ENCODE measurements at regions not wholly inside any gene's neighbourhood (a gene's known extent, or its start where the extent isn't known, plus 50 kb on each side); places are given as distances from the start of the nearest gene placed in this dataset.
"Not testable (repeated sequence)": the region's sequence is repeated elsewhere in the genome, so short reads cannot be mapped to it uniquely, and the experiment has no call there.

GRCh38 chr10:85111271-85111670 lies 782.9 kb downstream of the CCSER2 start:
- DNase-seq, result no peak

GRCh38 chr10:85124603-85125051 lies 796.2 kb downstream of the CCSER2 start:
- DNase-seq, result peak in 47 of 58 donors; percentile 1 to 75 (median 28)

DNA sequence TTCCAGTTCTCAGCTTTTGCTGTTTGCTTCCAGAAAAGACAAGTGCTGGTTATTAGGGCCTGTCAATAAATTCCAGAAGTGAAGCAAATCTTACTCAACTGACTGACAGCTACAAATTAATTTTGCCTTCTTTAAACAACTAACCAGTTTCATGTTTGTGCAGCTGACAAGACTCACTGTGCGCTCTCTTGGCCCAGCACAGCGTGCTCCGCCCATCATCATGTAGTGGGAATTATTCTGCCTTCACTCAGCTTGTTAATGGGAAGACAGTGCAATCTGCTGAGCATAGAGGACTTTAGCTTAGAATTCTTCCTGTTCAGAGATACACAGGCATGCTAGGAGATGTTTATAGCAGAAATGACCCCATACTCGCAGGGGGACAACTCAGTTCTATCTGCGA lies 808.9 kb downstream of the CCSER2 start:
- DNase-seq, result no peak

DNA sequence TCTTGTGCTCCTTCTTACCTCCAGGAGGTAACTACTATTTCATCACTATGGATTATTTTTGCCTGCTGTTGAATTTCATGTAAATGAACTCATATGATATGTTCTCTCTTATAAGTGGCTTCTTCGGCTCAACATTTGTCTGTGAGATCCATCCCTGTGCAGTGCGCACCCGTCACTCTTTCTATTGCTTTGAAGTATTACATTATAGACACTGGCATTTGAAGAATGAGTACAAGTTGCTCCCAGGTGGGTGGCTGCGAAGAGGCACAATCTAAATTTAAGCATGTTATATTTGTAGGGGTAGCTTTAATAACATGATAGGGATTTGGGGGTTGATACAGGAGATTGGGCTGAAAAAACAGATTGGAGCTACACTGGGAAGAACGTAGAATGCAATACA lies 809.7 kb downstream of the CCSER2 start:
- DNase-seq, result peak in 1 of 58 donors; percentile 3

- no peak for DNase-seq
Measured at GRCh38 chr10:85139124-85139523, 810.7 kb downstream of the CCSER2 start.

GRCh38 chr10:85141520-85141919 lies 813.1 kb downstream of the CCSER2 start:
- DNase-seq, result not testable (repeated sequence)

- no peak for DNase-seq
Measured at GRCh38 chr10:85145966-85146365, 817.6 kb downstream of the CCSER2 start.

DNA sequence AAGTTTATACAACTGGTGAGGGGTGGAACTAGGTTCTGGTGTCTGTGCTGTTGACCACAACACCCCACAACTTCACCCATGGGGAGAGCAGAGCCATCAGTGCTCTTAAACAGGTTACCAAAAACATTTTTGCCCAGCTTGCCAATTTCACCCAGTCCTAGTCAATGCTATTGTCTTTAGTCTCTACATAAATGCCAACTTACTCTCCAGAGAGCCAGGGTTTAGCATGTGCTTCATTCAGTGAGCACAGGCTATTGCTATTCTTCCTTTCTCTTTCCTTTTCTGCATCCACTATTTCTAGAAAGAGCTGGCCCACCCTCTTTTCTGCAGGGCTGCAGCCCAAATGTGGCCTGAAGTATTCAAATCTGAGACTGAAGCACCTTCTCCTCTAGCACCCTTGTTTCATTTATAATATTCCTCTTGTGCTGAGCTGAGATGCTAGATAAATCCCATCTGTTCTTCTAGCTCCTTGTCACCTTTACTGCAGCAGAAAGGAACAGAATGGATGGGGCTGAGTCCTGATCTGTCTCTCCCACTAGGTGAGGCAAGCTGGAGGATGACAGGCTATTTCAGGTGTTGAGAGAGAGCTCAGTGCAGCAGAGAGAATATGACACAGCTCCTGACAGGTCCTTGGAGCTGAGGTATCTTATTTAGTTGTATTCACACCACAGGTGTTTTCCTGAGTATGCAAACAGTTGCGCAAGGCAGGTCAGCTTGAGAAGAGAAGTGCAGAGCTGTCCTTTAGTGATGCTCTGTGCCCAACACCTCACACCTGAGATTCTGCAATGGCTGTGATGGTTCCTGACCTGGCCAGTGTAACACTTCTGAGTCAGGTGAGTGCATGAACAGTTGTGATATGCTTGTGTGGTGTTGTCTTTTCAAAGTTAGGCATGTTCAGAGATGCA lies 819.2 kb downstream of the CCSER2 start:
- no peak for DNase-seq

- DNase-seq, result no peak
Measured at GRCh38 chr10:85148693-85149640, 820.6 kb downstream of the CCSER2 start.

- no peak for DNase-seq
Measured at GRCh38 chr10:85149766-85150165, 821.4 kb downstream of the CCSER2 start.

- DNase-seq, result no peak
Measured at GRCh38 chr10:85151506-85151905, 823.1 kb downstream of the CCSER2 start.

DNA sequence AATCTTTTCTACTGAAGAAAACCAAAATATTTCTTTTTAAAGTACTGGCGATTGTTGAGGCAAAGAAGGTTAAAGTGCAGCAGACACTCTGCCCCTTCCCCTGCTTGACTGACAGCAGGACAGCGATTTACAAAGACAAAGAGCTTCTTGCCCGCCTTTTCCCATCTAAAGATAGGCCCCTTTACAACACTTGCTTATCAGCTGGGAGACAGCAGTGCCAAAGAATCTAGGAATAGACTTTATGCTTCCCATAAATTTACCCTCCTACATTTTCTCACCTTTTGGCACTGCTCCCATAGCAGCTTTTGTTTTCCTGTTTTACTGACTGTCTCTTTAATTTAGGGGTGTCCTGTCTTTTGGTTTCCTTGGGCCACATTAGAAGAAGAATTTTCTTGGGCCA lies 824.1 kb downstream of the CCSER2 start:
- no peak for DNase-seq

- DNase-seq, result no peak
Measured at GRCh38 chr10:85152911-85153310, 824.5 kb downstream of the CCSER2 start.

- no peak for DNase-seq
Measured at GRCh38 chr10:85157206-85157605, 828.8 kb downstream of the CCSER2 start.

DNA sequence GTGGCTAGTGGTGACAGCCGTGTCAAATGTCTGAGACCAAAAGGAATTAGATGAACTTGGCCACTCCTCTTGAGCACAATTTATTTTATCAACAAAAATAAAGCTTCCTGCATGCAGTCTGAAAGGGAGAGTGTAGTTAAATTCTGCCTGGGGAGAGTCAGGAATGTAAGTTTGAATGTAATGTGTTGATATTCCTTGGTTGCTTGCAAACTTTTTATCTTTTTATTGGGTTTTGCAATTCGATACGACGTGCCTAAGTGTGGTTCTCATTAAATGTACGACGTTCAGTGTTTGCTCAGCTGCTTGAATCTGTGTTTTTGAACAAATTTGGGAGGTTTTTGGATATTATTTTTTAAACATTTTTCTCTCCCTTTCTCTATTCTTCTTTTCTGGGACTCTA lies 839.9 kb downstream of the CCSER2 start:
- DNase-seq, result no peak

DNA sequence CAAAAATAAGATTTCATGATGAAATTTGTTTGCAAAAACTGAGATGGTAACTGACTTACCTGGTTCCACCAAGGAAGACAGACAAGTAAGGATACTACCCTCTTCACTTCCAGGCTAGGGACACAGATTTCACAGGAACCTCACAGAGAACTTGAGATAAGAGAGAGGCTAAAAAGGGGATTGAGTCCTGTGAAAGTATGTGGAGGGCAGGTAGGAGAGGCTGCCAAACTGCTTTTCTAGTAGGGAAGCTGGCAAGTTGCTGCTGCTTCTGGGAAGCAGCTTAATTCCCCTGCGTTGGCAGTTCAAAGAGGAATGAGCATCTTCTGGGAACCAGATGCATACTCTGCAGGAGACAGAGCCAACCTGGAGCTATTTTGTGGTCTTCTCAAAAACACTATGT lies 841.6 kb downstream of the CCSER2 start:
- no peak for DNase-seq

- no peak for DNase-seq
Measured at GRCh38 chr10:85175635-85176034, 847.2 kb downstream of the CCSER2 start.

GRCh38 chr10:85177767-85178166 lies 849.4 kb downstream of the CCSER2 start:
- DNase-seq, result no peak

GRCh38 chr10:85187047-85187446 lies 858.7 kb downstream of the CCSER2 start:
- DNase-seq, result no peak

DNA sequence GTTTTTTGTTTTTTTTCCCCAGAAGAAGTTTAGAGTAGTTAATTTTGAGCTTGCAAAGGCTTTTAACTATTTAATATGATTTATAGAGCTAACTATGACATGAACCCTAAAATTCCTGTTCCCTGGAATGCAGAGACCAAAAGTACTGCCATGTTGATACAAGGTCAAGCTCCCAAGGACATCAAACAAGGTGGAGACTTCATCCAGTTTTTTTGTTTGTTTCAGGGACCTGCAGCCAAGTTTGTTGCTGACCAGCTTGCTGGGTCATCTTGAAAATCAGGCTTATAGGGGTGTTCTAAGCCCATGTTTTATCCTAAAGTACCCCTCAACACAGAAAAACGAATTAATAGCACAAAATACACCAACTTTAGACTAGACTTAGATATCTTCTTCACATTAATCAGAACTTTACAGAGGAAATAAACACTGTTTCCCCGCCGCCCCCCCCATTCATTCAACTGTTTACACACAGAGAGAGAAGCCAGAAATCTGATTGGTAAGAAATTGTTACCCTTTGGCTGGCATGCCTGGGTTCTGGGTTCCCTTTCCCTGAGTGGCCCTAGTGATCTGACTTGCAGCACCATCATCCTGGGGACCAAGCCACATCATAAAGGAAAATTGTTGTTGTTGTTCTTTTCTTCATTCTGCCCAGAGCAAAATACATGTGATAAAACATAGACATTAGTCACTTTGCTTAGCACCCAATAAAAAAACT lies 860.5 kb downstream of the CCSER2 start:
- DNase-seq, result no peak

DNA sequence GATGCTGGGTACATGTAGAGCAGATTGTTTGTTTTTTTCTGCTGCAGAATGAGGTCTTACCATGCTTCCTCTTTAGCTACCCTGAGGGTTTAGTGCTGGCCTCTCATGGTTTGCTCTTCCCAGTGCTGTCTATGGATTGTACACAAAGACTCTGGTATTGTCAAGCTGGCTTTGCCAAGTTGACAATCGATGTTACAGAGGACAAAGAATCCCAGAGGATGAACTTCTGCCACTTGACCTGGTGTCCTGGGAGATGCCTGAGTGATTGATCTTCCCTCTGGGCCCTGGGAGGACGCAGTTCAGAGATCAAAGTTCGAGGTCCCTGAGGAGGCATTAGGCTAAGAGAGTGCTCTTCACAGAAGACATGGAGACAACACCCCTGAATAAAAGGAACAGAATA lies 865.4 kb downstream of the CCSER2 start:
- no peak for DNase-seq
